ENCODE measurements at regions not wholly inside any gene's neighbourhood (a gene's known extent, or its start where the extent isn't known, plus 50 kb on each side); places are given as distances from the start of the nearest gene placed in this dataset.

GRCh38 chr14:61965030-61965745 is 203.0 kb downstream of the SNAPC1 start:
- no peaks in the 10 kb centered on the region for H3K4me1 ChIP-seq (ENCODE audit: control insufficient read depth in 1 of 2, insufficient read depth in 1 of 2, low read depth in 1 of 2, low read length in 1 of 2)
- H3K36me3 ChIP-seq, result no peaks in the 10 kb centered on the region
- no peaks in the 10 kb centered on the region for H3K9me3 ChIP-seq
- no peaks in the 10 kb centered on the region for H3K27me3 ChIP-seq
- no peak overlapping the region for H3K4me3 ChIP-seq (ENCODE audit: low read depth in 1 of 2, low read length in 1 of 2)
- no peak overlapping the region for H3K27ac ChIP-seq
- no peak for TF ChIP-seq CTCF (IDR thresholded peaks at IDR 0.05)

DNA sequence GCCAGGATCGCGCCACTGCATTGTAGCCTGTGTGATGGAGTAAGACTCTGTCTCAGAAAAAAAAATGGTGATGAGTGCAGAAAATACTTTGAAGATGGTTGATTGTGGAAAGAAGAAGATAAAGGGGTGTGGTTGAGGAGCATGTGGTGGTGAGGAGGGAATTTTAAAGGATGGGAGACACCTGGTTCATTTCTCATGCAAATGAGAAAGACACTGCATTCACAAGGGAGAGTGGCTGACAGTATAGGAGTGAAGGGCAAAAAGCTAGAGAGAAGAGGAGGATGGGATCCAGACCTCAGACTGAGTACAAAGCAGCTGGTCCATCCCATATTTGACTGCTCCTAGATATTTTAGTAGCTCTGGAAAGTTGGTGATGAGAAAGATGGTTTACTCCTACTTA is 206.0 kb downstream of the SNAPC1 start:
- Histone ChIP-seq H3K9me3 (no peaks in the 10 kb centered on the region), H3K36me3 (no peaks in the 10 kb centered on the region), H3K27me3 (no peaks in the 10 kb centered on the region), H3K4me1 (ENCODE audit: control insufficient read depth in 1 of 2, insufficient read depth in 1 of 2, low read depth in 1 of 2, low read length in 1 of 2) (no peaks in the 10 kb centered on the region), H3K27ac (no peak overlapping the region), H3K4me3 (ENCODE audit: low read depth in 1 of 2, low read length in 1 of 2) (no peak overlapping the region)
- TF ChIP-seq CTCF (IDR thresholded peaks at IDR 0.05), result no peak

DNA sequence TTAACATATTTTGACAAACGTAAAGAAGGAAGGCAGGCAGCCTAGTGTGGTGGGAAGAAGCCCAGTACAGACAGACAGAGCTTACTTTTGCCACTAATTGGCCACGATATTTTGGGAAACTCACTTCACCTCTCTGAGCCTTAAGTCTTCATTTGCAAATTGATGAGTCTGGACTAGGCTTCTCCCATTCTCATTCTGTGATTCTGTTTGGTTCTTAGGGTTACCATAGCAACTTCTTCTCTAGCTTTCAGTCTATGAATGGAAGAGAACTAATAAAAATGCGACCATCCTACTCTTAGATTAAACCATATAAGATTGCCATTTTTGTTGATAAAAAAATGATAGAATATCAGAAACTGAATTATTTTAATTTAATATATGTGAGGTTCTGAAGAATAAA is 210.5 kb downstream of the SNAPC1 start:
- H3K9me3 ChIP-seq, result no peaks in the 10 kb centered on the region
- no peak for TF ChIP-seq CTCF (IDR thresholded peaks at IDR 0.05)
- H3K4me1 ChIP-seq (ENCODE audit: control insufficient read depth in 1 of 2, insufficient read depth in 1 of 2, low read depth in 1 of 2, low read length in 1 of 2), result no peaks in the 10 kb centered on the region
- H3K27me3 ChIP-seq, result no peaks in the 10 kb centered on the region
- no peak overlapping the region for H3K27ac ChIP-seq
- no peak overlapping the region for H3K4me3 ChIP-seq (ENCODE audit: low read depth in 1 of 2, low read length in 1 of 2)
- H3K36me3 ChIP-seq, result no peaks in the 10 kb centered on the region

DNA sequence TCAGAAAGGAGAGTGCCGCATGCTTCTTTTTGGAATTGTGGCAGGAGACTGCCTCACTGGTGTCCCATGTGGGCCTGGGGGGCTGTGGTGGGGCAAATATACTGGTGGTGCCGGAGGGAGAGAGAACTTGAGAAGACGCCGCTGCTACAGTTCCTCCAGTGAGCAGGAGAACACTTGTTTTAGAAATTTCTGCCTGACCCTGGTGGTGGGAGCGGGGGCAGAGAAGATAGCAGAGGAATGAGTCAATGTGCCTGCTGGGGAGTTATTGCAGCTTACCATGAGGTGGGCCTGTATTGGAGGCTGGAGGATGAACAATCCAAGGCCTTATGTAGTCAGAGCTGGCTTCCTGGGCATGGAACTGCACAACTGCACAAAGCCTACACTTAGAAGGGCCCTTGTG is 211.8 kb downstream of the SNAPC1 start:
- Histone ChIP-seq H3K9me3 (no peaks in the 10 kb centered on the region), H3K27ac (no peak overlapping the region), H3K4me1 (ENCODE audit: control insufficient read depth in 1 of 2, insufficient read depth in 1 of 2, low read depth in 1 of 2, low read length in 1 of 2) (no peaks in the 10 kb centered on the region), H3K36me3 (no peaks in the 10 kb centered on the region), H3K27me3 (no peaks in the 10 kb centered on the region), H3K4me3 (ENCODE audit: low read depth in 1 of 2, low read length in 1 of 2) (no peak overlapping the region)
- no peak for TF ChIP-seq CTCF (IDR thresholded peaks at IDR 0.05)

GRCh38 chr14:61977217-61977616 is 215.0 kb downstream of the SNAPC1 start:
- H3K36me3 ChIP-seq, result no peaks in the 10 kb centered on the region
- TF ChIP-seq CTCF (IDR thresholded peaks at IDR 0.05), result no peak
- H3K4me3 ChIP-seq (ENCODE audit: low read depth in 1 of 2, low read length in 1 of 2), result no peak overlapping the region
- no peak overlapping the region for H3K27ac ChIP-seq
- no peaks in the 10 kb centered on the region for H3K4me1 ChIP-seq (ENCODE audit: control insufficient read depth in 1 of 2, insufficient read depth in 1 of 2, low read depth in 1 of 2, low read length in 1 of 2)
- H3K9me3 ChIP-seq, result no peaks in the 10 kb centered on the region
- no peaks in the 10 kb centered on the region for H3K27me3 ChIP-seq

Data from neutrophil (primary cell).